ENCODE measurements at regions not wholly inside any gene's neighbourhood (a gene's known extent, or its start where the extent isn't known, plus 50 kb on each side); places are given as distances from the start of the nearest gene placed in this dataset.

DNA sequence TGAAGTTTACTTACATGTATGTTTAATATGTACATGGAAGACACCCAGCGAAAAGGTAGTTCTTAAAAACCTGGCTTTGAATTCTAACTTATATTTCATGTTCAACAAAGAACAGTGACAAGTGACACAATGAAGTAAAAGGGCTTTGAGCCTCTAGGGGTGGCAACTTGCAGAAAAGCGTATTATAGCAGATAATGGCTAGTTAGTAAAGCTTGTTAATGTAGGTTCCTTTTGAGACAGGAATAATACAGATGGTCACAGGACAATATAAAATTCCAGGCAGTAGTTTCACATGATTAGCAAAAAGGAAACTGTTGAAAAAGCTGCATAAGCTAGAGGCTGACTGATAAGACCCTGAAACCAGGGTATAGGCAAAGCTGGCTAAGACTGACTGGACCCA lies 132.4 kb upstream of the FTMT start:
- TF ChIP-seq, protein P1, sequence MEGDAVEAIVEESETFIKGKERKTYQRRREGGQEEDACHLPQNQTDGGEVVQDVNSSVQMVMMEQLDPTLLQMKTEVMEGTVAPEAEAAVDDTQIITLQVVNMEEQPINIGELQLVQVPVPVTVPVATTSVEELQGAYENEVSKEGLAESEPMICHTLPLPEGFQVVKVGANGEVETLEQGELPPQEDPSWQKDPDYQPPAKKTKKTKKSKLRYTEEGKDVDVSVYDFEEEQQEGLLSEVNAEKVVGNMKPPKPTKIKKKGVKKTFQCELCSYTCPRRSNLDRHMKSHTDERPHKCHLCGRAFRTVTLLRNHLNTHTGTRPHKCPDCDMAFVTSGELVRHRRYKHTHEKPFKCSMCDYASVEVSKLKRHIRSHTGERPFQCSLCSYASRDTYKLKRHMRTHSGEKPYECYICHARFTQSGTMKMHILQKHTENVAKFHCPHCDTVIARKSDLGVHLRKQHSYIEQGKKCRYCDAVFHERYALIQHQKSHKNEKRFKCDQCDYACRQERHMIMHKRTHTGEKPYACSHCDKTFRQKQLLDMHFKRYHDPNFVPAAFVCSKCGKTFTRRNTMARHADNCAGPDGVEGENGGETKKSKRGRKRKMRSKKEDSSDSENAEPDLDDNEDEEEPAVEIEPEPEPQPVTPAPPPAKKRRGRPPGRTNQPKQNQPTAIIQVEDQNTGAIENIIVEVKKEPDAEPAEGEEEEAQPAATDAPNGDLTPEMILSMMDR (IDR thresholded peaks at IDR 0.05), result no peak
- TF ChIP-seq POLR2A (IDR thresholded peaks at IDR 0.05), result no peak

Measured in testis (tissue), 2 donors.